MM.1S (cell line): ENCODE measurements at regions not wholly inside any gene's neighbourhood (a gene's known extent, or its start where the extent isn't known, plus 50 kb on each side); places are given as distances from the start of the nearest gene placed in this dataset.

Source experiments
- EZH2 ChIP-seq: fragments of 300-600 bp; sonication (generic); optimal IDR thresholded peaks from 2 replicates; pipeline ENCODE3; 2017; ENCODE audit warnings: low read depth, mild to moderate bottlenecking, antibody characterized with exemption, low read length, mixed read lengths
- EZH2phosphoT487 ChIP-seq: fragments of 300-600 bp; sonication (generic); IDR thresholded peaks from 2 replicates; pipeline ENCODE4 v1.6.1; 2018; ENCODE audit warnings: antibody characterized with exemption, low read length
- TF ChIP-seq, protein P1 (sequence below): fragments of 300-600 bp; sonication (generic); IDR thresholded peaks from 2 replicates; pipeline ENCODE4 v1.5.1; 2016; ENCODE audit warnings: antibody characterized with exemption, low read length, mixed read lengths

DNA sequence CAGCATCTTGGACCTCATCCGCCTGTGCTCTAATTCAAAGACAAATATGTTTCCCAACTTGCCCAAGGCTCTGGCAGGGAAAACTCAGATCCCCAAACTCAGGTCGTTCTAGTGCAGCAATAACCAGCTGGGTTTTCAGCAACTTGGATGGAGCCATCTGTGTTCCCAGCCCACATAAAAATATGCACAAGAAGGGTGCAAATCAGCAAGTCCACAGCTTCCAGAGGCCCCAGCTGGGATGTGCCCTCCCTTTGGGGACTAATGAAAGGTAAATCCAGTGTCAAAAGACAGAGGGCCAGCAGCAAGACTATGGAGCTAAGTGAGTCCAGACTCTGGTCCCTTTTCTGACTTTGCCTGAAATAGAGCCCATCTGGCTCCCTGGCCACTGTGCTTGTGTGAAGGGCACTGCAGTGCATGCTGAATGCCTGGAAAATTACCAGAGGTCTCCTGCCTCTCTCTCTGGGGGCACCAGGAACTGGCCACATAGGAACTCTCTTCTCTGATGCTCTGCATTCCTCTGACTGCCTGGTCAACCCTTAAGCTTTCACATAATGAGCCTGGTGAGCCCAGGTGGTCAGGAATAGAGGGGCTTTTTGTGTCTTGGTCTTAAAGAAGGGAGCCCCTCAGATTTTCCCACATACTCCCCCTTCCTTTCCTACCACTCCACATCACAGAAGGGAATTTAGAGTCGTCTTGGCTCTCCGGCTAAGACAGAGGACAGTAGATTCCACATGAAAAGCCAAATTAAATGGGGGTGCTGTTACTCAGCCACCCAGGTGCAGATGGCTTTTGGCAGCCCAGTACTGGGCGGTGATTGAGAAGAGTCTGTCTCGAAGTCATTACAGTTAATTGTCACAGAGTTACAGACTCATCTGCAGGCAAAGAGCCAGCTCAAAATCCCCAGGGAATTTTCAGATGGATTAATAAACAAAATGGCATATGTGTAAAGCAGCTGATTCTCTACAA lies 88.1 kb upstream of the C1orf21 start:
- TF ChIP-seq, protein P1, sequence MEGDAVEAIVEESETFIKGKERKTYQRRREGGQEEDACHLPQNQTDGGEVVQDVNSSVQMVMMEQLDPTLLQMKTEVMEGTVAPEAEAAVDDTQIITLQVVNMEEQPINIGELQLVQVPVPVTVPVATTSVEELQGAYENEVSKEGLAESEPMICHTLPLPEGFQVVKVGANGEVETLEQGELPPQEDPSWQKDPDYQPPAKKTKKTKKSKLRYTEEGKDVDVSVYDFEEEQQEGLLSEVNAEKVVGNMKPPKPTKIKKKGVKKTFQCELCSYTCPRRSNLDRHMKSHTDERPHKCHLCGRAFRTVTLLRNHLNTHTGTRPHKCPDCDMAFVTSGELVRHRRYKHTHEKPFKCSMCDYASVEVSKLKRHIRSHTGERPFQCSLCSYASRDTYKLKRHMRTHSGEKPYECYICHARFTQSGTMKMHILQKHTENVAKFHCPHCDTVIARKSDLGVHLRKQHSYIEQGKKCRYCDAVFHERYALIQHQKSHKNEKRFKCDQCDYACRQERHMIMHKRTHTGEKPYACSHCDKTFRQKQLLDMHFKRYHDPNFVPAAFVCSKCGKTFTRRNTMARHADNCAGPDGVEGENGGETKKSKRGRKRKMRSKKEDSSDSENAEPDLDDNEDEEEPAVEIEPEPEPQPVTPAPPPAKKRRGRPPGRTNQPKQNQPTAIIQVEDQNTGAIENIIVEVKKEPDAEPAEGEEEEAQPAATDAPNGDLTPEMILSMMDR = no peak
- TF ChIP-seq EZH2 (no peak), EZH2phosphoT487 (no peak)
